ENCODE measurements at regions not wholly inside any gene's neighbourhood (a gene's known extent, or its start where the extent isn't known, plus 50 kb on each side); places are given as distances from the start of the nearest gene placed in this dataset.
A peak's percentile ranks its signal among the peaks of the same experiment; 100 is the strongest.
"Not testable (repeated sequence)": the region's sequence is repeated elsewhere in the genome, so short reads cannot be mapped to it uniquely, and the experiment has no call there.

GRCh38 chr16:86874141-86874540, 295.8 kb downstream of the FOXL1 start:
- no peak for DNase-seq

DNA sequence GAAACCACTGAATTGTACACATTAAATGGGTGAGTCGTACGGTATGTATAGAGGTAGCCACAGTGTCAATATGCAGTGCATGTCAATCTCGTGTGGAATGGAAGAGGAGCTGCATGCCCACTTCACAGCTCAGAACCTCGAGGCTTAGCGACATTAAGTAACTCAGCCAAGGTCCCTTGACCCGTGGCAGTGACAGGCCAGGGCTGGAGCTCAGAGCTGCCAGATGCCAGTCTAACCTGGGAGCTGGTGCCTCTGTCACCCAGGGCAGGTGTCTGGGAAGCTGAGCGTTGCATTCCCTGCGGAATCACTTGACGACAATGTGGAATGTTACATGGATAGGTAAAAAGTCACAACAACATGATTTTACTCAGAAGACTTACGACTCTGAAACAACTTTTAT, 298.1 kb downstream of the FOXL1 start:
- no peak for DNase-seq

- DNase-seq, result no peak
Observed at GRCh38 chr16:86877108-86877507, 298.8 kb downstream of the FOXL1 start.

- no peak for DNase-seq
Observed at GRCh38 chr16:86877835-86878234, 299.5 kb downstream of the FOXL1 start.

DNA sequence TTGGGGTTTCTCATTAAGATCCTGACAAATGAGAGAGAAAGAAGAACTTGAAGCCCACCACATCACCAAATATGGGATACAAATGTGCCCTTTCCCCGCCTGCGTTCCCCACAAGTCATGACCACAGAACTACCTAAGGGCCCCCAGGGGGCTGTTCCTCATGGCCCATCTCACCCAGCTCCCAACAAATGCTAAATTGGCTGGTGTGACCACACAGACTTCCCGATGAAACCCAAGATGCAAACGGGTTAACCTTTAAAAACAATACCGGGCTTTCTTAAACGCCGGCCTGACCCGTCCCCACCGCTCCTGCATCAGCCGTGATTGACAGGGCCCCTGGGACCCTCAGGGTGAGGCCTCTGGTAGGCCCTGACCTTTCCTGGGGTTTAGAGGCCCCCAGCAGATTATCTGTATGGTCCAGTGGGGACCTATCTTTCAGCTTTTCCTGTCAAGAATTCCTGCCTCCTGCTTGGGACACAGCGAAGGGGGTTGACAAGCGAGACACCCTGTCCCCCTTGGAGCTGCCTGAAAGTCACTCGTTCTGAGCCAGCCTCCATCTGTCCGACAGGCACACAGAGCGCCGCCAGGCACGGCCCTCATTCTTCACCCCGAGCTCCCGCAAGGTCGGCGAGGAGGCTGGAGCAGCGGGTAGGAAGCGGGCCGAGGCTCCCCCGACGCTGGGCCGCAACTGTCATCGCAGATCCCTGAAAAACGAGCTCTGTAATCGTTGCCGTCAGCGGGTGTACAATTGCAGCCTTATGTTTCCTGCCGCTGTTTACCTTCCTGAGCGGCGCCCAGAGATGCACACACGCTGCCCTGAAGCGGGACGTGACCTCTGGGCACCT, 300.1 kb downstream of the FOXL1 start:
- no peak for DNase-seq

DNA sequence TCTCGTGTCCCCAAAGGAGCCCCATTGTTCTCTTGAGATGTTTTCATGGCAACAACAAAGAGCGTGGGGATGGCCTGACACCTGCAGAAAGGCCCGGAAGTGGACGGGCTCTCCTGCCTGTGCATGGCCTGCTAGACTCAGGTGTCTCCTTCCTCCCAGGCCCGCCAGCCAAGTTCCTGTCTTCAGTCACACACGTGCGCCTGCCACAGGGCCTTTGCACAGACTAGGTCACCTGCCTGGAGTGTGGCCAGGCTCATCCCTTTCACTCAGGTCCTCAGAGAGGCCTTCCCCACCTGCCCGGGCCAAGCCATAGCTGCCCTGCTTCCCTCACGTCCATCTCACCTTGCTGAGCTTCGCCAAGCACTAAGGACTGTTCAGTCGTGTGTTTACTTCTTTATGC, 300.9 kb downstream of the FOXL1 start:
- no peak for DNase-seq

DNA sequence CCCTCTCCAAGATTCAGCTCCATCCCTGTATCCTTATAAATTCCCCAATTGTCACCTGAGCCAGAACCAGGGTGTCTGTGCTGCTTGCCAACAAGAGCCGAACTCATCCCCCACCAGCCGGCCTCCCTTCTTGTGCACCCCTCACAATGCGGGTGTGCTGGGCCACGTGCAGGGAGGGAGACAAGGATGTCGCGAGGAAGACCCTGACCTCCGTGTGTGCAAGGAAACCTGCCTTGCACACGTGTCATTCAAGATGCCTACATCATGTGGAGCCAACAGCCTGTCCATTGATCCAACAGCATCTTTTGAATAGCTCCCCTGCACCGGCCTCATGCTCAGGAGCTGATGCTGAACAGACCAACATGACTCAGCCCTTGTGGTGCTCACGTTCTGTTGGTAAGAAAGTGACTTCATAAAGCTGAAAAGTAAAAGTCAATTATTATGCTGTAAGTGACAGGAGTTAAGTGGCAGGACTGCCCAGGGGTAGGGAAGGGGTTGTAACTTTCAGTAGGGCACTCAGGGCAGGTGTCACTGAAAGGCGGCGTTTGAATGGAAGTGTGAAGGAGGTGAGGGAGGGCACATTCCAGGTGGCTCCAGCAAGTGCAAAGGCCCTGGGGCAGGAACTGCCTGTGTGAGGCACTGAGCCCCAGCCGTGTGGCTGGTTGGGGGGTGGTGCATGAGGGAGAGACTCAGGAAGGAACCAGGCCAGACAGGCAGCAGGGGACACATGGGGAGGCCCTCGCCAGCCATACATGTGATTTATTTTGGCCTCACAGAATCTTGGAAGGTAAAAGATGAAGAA, 302.2 kb downstream of the FOXL1 start:
- no peak for DNase-seq

DNA sequence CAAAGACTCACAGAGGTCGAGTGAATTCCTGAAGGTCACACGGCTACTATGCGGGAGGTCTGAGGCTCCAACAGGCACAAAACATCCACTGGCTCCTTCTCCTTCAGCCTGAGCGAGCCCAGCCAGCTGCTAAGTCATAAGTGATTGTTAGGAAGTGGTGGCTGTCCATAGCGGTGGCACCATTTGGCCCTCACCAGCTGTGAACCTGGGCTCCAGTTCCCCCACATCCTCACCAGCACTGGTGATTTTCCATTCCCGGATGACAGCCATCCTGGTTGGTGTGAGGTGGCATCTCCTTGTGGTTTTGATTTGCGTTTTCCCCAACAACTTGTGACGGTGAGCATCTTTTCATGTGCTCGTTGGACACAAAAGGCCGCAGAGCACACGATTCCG, 302.8 kb downstream of the FOXL1 start:
- DNase-seq, result no peak

DNA sequence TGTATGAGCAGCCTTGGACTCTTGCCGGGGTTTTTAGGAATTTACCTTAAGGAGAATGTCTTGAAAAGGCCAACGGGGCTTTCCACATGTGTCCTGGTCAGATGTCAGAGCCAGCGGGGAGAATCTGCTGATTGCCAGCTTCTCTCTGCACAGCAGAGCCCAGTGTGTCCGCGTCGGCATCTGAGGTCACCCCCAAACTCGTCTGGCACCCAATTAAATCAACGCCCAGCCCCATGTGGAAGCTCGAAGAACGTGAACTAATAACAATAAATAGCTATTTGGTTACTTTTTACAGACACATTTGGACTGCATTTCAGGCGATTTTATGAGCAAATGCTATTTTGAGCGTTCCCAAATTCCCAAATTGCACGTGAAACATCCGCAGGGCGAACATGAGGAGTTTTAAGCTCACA, 303.5 kb downstream of the FOXL1 start:
- no peak for DNase-seq

GRCh38 chr16:86882586-86883280, 304.4 kb downstream of the FOXL1 start:
- peak; percentile 55 for DNase-seq

DNA sequence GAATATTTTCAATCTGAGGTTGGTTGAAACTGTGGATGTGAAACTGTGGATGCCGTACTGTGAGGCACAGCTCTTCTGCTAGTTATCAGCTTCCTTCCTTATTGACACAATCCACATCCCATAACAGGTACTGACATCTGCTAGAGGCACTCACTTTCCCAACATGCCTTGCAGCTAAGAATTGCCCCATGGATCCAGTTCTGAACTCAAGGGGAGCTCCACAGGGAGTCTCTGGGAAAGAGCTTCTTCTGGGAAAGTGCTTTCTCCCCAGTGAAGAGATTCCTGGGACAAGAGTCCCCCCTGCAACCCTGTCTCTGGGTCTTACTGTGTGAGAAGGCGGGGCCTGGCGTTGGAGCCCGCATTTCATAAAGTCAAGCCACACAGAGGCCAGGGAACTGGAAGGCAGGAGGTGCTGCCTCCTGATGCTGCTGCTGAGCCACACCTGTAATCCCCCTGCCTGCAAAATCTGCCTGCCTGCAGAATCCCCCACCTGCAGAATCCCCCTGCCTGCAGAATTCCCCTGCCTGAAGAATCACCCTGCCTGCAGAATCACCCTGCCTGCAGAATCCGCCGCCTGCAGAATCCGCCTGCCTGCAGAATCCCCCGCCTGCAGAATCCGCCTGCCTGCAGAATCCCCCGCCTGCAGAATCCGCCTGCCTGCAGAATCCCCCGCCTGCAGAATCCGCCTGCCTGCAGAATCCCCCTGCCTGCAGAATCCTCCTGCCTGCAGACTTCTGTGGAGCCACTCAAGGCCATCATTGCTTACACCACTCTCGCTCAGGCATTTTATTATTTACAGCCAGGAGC, 305.4 kb downstream of the FOXL1 start:
- DNase-seq, result no peak

- no peak for DNase-seq
Observed at GRCh38 chr16:86884390-86884650, 306.0 kb downstream of the FOXL1 start.

- DNase-seq, result no peak
Observed at GRCh38 chr16:86885139-86885538, 306.8 kb downstream of the FOXL1 start.

- DNase-seq, result no peak
Observed at GRCh38 chr16:86886651-86887050, 308.3 kb downstream of the FOXL1 start.

DNA sequence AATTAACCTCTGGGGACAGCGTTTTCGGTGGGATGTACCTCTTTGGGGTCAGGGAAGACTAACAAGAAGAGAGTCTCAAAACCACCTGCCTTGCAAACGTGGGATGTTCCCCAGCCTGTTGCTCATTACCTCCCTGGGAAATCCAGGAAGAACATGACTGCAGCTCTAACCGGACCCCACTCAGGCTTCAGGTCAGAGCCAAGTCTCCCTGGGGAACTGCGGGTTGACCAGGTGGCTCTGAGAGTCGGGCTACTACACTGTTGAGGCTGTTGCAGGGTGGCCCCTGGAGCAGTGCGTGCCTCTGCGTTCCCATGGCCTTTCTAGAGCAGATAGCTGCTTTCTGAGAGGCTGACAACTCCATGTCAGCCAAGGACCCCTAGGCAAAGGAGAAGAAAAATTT, 309.1 kb downstream of the FOXL1 start:
- no peak for DNase-seq

DNA sequence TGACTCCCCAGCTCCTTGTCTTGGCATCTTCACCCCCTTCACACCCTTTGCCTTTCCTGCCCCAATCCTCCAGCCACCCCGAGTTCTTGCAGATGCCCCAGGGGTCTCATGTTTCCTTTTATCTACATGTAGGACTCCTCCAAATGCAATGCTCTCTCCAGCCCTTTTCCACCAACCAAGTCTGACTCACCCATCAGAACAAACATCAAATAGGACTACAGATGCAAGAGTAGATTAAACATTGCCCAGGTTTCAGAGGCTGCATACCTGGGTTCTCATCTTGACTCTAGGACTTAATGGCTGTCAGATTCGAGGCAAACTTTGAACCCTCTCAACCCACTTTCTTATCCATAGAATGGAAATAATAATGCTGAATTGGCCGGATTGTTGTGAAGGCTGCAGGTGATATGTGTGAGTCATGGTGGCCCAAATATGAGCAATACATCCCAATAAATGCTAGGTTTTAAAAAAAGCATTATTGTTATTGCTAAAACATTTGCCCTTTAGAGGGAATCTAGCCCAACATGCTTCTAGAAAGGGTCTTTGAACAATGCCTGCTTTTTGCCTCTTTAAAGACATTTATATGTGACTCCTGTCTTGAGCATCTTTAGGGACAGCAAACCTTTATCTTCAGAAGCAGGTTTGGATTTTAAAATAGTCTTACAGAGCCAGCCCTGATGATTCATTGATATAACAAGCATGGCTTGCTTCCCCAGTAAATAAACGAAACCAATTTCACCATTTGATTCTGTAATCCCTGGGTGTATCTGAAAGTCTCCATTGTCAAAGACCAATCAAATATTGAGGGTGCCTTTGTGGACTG, 310.1 kb downstream of the FOXL1 start:
- DNase-seq, result no peak

- not testable (repeated sequence) for DNase-seq
Observed at GRCh38 chr16:86889054-86889366, 310.7 kb downstream of the FOXL1 start.

- no peak for DNase-seq
Observed at GRCh38 chr16:86889974-86890373, 311.6 kb downstream of the FOXL1 start.

DNA sequence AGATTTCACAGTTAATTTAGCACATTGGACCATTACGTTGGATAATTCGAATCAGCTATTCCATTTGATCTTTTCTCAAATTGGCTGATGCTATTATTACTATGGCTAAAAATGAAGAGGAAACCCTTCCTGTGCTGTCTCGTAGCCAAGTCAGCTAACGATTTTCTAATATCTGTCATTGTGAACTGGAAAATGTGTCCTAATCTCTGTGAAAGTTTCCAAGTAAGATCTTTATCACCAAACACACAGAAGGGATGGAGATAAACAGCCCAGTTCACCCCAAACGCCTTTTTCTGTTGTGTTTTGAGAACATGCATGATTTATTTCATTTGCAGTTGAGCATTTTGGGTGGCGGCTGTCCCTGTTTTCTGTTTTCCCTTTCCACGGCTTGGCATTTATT, 312.8 kb downstream of the FOXL1 start:
- no peak for DNase-seq

DNA sequence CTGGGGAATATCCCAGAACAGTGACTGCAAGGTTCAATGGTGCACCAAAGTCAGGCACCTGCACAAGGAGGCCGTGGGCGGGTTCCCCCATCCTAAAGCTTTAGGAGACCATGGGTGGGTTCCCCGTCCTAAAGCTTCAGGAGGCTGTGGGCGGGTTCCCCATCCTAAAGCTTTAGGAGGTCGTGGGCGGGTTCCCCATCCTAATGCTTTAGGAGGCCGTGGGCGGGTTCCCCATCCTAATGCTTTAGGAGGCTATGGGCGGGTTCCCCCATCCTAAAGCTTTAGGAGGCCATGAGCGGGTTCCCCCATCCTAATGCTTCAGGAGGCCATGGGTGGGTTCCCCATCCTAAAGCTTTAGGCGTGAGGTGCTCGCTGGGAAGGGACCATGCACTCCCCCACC, 313.3 kb downstream of the FOXL1 start:
- DNase-seq, result no peak

GRCh38 chr16:86892509-86892908, 314.2 kb downstream of the FOXL1 start:
- no peak for DNase-seq

GRCh38 chr16:86893506-86893905, 315.2 kb downstream of the FOXL1 start:
- no peak for DNase-seq

Measured in amniotic stem cell (primary cell).